COR-L47 (cell line): ENCODE measurements at regions not wholly inside any gene's neighbourhood (a gene's known extent, or its start where the extent isn't known, plus 50 kb on each side); places are given as distances from the start of the nearest gene placed in this dataset.
"Not testable (repeated sequence)": the region's sequence is repeated elsewhere in the genome, so short reads cannot be mapped to it uniquely, and the experiment has no call there.

Experiments used
- DNase-seq: peaks from one replicate; lab custom pipeline; 2025; lab: John Stamatoyannopoulos, UW

- DNase-seq = no peak
These were observed 135.6 kb upstream of the ZNF536 start for GRCh38 chr19:30236587-30236986.

GRCh38 chr19:30237140-30237539 lies 135.0 kb upstream of the ZNF536 start:
- DNase-seq = no peak

DNA sequence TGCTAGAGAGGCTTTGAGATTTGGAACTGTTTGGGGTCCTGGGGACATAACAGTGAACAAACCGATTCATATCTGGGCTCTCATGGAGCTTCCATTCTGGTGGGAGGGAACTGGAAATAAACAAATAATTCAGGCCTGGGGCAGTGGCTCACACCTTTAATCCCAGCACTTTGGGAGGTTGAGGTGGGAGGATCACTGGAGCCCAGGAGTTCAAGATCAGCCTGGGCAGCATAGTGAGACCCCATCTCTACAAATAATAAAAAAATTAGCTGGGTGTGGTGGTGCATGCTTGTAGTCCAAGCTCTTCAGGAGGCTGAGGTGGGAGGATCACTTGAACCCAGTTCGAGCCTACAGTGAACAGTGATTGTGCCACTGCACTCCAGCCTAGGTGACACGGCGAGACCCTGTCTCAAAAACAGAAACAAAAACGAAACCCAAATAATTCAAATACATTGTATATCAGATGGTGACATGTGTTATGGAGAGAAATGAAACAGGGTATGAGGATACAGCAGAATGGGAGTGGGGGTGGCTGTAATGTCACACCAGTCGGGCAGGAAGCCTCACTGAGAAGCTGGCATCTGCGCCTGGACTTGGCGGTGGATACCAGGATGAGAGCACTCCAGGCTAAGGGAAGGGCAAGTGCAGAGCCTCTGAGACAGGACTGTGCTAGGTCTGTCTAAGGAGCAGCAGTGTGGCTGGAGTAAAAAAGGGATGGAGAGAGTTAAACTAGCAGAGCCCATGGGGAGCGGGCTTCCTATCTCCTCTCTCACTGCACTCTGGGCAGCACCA lies 131.1 kb upstream of the ZNF536 start:
- DNase-seq = no peak

GRCh38 chr19:30244533-30244932 lies 127.7 kb upstream of the ZNF536 start:
- DNase-seq = no peak

DNA sequence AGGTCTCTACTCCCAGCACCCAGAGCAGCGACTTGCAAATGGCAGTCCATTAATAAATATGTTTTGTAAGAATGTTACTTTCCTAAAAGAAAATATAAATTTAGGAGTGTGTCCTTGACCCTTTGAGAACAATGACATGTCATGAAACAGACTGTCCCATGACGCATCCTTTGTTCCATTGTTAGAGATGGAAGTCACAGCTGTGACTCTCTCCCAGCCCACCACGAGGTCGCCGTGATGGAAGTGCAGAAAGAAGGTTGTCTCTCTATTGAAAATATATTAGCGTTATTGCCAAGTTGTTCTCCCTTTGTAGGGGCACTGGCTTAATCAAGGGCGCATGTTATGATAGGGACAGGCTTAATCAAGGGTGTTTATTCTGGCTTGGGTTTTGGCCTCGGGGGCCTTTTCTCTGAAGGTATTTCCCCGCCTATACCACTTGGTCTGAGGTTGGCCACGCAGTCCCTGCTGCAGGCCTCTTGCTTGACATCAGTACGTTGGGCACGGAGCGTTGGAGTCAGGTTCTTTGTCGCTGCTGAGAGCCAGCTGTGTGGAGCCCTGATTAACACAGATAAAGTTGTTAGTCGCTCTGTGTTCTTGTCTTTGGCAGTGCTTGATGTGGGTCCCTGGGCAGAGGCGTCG lies 126.7 kb upstream of the ZNF536 start:
- no peak for DNase-seq

DNA sequence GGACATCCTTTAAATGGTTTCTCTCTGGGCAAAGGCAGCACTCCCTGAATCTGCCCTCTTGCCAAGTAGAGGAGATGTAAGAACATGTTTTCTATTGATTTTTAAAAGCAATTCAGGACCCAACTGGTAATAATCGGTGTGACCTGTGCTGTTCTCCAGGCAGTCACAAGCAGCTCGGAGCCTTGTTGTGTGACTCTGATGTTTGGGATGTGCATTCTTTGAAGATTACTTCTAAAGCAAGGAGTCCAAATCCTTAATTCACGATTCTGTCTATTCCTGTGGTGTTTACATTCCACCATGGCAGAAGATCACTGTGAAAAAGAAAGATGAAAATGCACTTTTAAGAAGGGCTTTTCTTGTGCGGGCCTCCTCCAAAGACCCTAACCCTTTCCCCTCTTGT lies 122.3 kb upstream of the ZNF536 start:
- DNase-seq = no peak

GRCh38 chr19:30252214-30252613 lies 120.0 kb upstream of the ZNF536 start:
- no peak for DNase-seq

GRCh38 chr19:30253581-30253996 lies 118.6 kb upstream of the ZNF536 start:
- DNase-seq = no peak

GRCh38 chr19:30254158-30254557 lies 118.0 kb upstream of the ZNF536 start:
- no peak for DNase-seq

- DNase-seq = no peak
These were observed 117.4 kb upstream of the ZNF536 start for GRCh38 chr19:30254789-30255188.

DNA sequence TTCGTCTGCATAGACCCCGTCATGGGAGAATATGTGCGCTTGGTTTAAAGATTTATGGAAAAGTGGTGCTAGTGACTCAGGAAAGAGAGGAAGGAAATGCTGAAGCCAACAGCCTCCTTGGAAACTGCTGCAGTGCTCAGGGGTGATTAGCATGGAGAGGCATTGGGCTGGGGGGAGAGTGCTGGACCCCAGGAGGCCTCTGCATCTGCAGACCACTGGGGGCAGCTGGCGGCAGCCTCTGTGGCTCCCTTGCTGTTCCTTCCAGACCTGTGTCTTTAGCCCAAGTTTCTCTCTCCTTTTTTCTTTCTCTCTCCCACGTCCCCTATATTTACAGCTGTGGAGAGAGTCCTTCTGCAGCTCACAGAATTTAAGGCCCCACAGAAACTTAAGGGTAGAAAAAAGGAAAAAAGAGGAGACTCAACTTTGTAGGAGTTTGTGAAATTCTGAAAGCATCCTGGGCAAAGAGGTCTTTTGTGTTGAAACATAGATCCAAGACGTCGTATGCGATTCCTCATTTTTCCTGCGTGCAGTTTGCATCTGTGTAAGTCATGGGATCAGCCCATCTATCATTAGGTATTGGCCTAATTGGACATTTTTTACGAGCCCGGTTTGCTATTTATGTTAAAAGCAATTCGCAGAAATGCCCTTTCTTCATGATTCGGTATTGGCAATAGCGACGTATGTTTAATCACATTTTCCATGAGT lies 116.2 kb upstream of the ZNF536 start:
- DNase-seq = no peak

GRCh38 chr19:30256496-30256850 lies 115.7 kb upstream of the ZNF536 start:
- DNase-seq = no peak

DNA sequence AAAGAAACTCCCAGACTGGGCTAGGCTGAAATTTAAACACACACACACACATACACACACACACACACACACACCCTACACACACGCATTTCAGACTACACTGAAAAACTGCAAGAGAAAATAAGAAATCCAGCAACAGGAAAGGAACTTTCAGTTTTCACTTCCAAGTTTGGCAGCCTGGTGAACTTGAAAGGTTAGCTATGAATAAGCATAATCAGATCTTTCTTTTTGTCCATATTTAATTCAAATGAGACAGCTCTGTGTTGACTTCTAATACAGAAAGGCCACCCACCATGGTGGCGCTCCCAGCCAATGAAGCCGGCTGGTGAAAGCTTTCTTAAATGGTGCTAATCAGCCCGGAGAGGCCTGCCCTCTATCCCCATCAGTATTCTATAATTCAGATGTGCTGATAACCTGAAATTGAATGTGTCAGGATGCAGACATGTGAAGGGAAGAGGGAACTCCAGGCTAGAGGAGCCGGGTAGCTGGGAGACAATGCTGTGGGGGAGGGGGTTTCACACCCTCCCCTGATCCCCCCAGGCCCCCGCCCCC lies 108.3 kb upstream of the ZNF536 start:
- no peak for DNase-seq

GRCh38 chr19:30265918-30266317 lies 106.3 kb upstream of the ZNF536 start:
- DNase-seq = not testable (repeated sequence)

DNA sequence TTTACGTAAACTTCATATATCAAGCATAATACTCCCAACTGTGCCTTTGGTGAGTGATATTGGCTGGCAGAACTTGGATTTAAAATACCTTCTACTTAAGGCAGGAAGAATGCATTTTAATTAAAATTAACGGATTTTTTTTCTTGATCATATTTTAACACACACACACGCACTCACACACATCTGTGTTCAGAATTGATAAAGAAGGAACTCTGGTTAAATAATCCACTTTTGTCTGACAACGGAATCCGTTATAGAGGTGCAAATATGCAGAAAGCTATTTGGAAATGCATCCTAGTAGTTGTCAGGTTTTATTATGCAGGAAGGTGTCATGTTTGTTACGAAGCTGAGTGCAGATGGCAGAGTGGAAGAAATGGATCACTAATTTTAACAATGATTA lies 105.5 kb upstream of the ZNF536 start:
- DNase-seq = no peak

GRCh38 chr19:30267332-30267731 lies 104.9 kb upstream of the ZNF536 start:
- no peak for DNase-seq

DNA sequence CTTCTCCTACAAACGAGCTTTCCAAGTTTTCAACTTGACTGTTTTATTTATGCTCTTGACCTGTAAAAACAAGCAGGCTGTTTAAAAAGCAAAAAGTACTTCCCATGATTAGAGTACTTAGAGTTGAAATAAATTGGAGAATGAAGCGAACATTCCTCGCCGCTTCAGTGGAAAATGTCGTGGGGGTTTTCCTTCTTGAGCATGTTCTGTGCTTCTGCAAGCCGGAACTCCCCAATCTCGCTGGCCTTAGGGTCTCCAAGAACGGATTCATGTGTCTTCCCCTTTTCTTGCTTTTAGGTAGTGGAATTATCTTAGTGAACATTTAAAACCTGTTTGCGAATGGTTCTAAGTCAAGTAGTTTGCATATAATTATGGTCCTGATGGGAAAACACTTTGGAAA lies 103.6 kb upstream of the ZNF536 start:
- DNase-seq = no peak

DNA sequence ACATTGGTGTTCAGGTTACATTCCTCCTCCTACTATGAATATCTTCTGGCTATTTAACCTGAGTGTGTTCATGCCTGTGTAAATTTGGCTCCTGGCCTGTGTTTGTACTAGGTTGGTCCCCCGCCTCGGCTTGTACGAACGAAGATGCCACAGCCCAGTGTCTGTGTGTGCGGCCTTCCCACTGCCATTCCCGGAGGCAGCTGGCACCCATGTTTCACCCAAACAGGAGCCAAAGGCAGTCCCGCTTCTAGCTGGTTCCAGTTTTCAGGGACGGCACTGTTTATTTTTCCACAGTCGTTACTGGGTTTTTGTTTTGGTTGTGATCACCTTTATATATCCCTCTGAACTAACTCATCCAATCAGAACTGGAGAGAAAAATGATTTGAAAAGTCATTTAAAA lies 102.5 kb upstream of the ZNF536 start:
- no peak for DNase-seq

DNA sequence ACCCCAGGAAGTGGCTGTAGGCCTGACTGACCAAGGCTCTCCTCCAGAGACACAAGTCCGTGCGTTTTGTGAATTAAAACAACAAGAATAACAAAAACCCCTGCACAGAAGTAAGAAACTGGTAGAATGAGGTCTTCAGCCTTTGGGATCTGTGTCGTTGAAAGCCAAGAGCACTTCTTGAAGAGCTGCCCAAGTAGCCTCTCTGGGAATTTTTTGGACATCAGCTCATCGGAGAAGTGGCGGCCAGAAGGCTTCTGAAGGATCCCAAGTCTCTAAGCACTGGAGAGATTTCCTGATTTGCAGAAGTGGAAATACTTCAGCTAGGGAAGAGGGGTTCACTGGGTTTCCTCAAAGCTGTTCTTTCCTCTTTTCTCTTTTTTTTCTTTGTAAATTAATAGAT lies 100.4 kb upstream of the ZNF536 start:
- DNase-seq = no peak

- no peak for DNase-seq
These were observed 99.6 kb upstream of the ZNF536 start for GRCh38 chr19:30272554-30272953.

DNA sequence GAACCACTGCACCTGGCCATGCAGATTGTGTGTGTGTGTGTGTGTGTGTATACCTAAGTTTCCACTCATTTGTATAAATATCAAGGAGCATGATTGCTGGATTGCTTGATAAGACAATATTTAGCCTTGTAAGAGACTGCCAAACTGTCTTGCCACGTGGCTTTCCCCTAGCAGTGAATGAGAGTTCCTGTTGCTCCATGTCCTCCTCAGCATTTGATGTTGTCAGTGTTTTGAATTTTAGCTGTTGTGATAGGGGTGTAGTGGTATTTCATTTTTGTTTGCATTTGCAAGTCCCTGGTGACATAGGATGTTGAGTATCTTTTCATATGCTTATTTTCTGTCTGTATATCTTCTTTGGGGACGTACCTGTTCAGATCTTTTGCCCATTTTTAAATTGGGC lies 99.0 kb upstream of the ZNF536 start:
- DNase-seq = no peak

DNA sequence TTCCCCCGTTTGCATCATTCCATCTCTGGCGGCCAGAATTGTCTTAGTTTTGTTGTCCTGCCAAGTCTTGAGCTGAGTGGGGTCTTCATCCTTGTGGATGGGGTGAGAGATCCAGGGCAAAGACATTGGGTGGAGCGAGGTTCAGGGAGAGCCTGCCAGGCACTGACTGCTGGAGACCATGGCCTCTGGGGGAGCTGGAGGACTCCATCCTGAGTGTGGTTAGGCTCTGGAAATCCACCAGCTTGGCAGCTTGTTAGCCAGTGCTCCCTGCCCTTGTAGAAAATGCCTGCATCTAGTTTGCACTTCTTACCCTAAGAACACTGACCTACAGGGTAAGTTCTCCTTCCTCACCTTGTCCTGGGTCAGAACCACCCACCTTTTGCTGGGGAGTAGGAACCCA lies 97.2 kb upstream of the ZNF536 start:
- DNase-seq = no peak
